Choroid plexus epithelial cell (primary cell): ENCODE measurements at regions not wholly inside any gene's neighbourhood (a gene's known extent, or its start where the extent isn't known, plus 50 kb on each side); places are given as distances from the start of the nearest gene placed in this dataset.

Experiments
- DNase-seq: peaks from one replicate; pipeline ENCODE4 v3.0.0-alpha.2; 2010; ENCODE audit warnings: low read depth
- H3K4me3 ChIP-seq: 2 replicates; pipeline ENCODE4 v1.5.1; 2011; ENCODE audit warnings: low read depth, mild to moderate bottlenecking, control low read depth, low read length, moderate library complexity
- TF ChIP-seq, protein P1 (sequence below): conservative IDR thresholded peaks from 2 replicates; pipeline ENCODE4 v1.5.1; 2011; ENCODE audit warnings: low read depth, mild to moderate bottlenecking, control low read depth, inconsistent platforms, low read length, moderate library complexity

DNA sequence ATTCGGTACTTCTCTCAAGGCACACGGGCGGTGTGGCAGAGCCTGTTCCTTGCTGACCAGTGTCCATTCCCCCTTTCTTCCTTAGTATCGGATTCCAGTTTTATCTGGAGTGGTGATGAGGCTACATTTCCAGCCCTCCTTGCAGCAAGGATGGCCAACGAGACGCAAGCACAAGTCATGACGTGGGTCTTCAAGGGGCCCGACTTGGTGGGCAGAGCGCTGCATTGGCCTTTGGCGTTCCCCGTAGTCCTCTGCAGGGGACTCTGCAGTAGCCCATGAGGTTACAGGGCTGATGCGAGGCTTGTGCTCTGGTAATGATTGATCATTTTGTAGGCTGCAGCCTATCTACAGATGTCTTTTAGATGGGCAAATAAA, 194.5 kb downstream of the OPA1 start:
- TF ChIP-seq, protein P1, sequence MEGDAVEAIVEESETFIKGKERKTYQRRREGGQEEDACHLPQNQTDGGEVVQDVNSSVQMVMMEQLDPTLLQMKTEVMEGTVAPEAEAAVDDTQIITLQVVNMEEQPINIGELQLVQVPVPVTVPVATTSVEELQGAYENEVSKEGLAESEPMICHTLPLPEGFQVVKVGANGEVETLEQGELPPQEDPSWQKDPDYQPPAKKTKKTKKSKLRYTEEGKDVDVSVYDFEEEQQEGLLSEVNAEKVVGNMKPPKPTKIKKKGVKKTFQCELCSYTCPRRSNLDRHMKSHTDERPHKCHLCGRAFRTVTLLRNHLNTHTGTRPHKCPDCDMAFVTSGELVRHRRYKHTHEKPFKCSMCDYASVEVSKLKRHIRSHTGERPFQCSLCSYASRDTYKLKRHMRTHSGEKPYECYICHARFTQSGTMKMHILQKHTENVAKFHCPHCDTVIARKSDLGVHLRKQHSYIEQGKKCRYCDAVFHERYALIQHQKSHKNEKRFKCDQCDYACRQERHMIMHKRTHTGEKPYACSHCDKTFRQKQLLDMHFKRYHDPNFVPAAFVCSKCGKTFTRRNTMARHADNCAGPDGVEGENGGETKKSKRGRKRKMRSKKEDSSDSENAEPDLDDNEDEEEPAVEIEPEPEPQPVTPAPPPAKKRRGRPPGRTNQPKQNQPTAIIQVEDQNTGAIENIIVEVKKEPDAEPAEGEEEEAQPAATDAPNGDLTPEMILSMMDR = no peak
- no peak for DNase-seq
- no peak overlapping the region for H3K4me3 ChIP-seq

GRCh38 chr3:193788189-193788991, 195.4 kb downstream of the OPA1 start:
- no peak overlapping the region for H3K4me3 ChIP-seq
- DNase-seq = peak; percentile 80
- TF ChIP-seq, protein P1 = peak; percentile 91

GRCh38 chr3:193789455-193789854, 196.4 kb downstream of the OPA1 start:
- TF ChIP-seq, protein P1 = no peak
- DNase-seq = no peak
- H3K4me3 ChIP-seq = no peak overlapping the region

DNA sequence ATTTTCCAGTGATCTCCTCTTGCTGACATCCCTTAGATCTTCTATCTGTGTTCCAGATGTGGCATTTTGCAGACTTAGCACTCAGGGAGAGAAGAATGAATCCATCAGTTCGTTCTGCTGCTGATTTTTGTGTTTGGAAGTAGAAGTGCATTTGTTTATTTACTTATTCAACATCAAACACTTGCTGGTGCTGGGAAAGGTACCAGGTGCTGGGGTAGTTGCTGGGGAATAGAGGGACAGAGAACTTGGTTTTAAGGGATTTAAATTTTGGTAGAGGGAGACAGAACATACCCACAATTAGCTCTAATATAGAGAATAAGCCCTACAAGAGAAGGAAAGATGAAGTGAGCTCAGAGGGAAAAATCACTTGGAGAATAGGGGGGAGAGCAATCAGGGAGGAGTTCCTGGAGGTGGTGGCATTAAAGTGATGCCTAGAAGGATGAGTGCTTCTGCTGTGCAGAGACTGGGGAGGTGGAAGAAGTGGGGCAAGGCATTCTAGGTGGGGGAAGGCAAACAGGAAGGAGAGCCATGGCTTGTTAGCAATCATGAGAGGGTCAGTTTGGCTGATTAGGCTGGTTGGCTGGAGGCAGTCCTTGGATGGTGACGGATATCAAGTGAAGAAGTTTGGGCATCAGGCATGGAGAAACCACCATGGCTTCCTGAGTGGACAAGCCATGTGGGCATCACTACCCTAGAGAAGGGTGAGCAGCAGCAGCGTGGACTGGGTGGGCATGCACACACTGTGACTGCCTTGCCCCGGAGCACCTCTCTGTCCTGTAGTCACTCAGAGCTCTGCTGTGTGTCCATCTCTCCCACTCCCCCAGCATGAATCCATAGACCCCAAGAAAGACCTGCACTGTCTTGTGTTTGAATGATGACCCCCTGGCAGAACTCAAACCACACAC, 197.3 kb downstream of the OPA1 start:
- TF ChIP-seq, protein P1 = no peak
- H3K4me3 ChIP-seq = no peak overlapping the region
- no peak for DNase-seq

DNA sequence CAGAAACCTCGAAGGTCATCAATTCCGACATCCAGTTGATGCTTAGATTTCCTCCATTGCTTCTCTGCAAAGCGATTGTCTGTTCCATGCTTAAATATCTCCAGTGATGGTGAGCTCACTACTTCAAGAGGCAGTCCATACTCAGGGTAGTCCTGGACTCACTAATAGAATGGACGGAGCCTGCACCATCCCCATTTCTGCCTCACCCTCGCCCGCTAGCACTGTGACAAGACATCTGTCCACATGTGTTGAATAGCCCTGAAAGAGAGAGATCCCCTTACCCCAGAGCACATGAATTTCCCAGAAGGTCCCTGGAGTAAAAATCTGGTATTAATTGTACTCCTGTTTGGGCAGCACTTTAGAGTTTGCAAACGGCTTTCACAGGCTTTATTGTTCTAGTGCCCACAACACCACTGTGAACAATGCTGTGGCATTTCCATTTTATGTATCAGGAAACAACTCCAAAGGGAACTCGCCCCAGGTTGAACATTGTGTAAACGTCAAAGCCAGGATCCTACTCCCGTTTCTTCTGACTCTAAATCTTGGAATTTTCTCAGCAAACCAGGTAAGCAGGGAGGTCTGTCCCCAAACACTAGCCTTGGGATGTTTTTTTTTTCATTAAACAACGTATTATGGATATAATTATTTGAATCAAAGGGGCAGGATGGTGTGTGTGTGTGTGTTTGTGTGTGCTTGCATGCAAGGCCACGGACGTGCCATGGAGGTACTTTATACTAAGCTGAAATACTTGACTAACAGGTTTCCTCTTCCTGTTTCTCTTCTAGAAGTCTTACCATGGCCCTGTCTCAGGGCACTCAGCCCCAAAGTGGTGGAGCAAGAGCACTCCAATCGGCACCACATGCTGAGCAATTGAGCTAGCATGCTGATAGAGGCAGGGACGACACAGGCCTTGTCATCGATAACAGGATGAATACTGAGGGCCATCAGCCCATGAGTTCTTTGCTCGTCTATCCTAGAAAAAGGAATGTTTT, 198.3 kb downstream of the OPA1 start:
- TF ChIP-seq, protein P1 = no peak
- DNase-seq = no peak
- H3K4me3 ChIP-seq = no peak overlapping the region

DNA sequence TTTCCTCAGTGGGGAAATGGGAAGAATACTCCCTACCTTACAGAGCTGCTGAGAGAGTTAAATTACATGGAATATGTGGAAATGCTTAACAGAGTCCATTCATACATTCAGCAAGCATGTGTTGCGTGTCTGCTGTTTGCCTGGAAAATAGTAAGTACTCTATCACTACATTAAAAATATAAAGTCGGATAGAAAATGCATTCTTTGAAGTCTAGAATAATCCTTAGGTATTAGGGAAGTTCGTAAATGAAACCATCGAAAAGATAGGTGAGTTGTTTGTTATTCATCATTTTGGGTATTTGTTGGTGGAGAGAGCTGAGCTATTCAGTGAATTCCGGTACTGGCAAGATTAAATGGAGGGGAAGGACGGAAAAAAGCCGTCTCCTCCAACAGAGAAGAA, 200.1 kb downstream of the OPA1 start:
- TF ChIP-seq, protein P1 = no peak
- H3K4me3 ChIP-seq = no peak overlapping the region
- DNase-seq = no peak
